CD14-positive monocyte (primary cell): ENCODE measurements at regions not wholly inside any gene's neighbourhood (a gene's known extent, or its start where the extent isn't known, plus 50 kb on each side); places are given as distances from the start of the nearest gene placed in this dataset.

Source experiments
- DNase-seq, 3 donors: peaks; one replicate each; pipeline ENCODE4 v3.0.0-alpha.2; 2011 to 2022
- H2AFZ ChIP-seq: 2 replicates; pipeline ENCODE4 v1.6.0; 2012; ENCODE audit warnings: mild to moderate bottlenecking, low read depth, low read length, inconsistent platforms; ENCODE audit not compliant: insufficient read depth, poor library complexity, severe bottlenecking
- H3K27ac ChIP-seq, 2 donors: 1 replicate in 1 of 2; 2 replicates in 1 of 2; pipeline ENCODE4 v1.5.1; 2012 to 2013; ENCODE audit warnings: low read length in 2 of 2, control low read depth in 1 of 2, inconsistent platforms in 1 of 2, low read depth in 1 of 2, mild to moderate bottlenecking in 1 of 2
- H3K27me3 ChIP-seq, 2 donors: one replicate each; pipeline versions ENCODE4 v1.6.0 to v1.6.1; 2011 to 2013; ENCODE audit warnings: low read length in 2 of 2; ENCODE audit not compliant: control insufficient read depth in 2 of 2, insufficient read depth in 2 of 2
- H3K36me3 ChIP-seq, 2 donors: replicated peaks in 1 of 2; 1 replicate in 1 of 2; 2 replicates in 1 of 2; pipeline versions ENCODE4 v1.5.1 to v1.6.1; 2012 to 2013; ENCODE audit warnings: low read length in 2 of 2, control low read depth in 1 of 2, inconsistent platforms in 1 of 2, mild to moderate bottlenecking in 1 of 2; ENCODE audit not compliant: insufficient read depth in 2 of 2, control insufficient read depth in 1 of 2
- H3K4me1 ChIP-seq, 2 donors: 1 replicate in 1 of 2; 2 replicates in 1 of 2; pipeline versions ENCODE4 v1.5.1 to v1.6.1; 2012 to 2013; ENCODE audit warnings: low read length in 2 of 2, control low read depth in 1 of 2, inconsistent platforms in 1 of 2, mild to moderate bottlenecking in 1 of 2, moderate library complexity in 1 of 2; ENCODE audit not compliant: insufficient read depth in 2 of 2, control insufficient read depth in 1 of 2
- H3K4me2 ChIP-seq: replicated peaks from 2 replicates; pipeline ENCODE3; 2012; ENCODE audit warnings: low read length, moderate library complexity, mild to moderate bottlenecking; ENCODE audit not compliant: poor library complexity, severe bottlenecking; ENCODE audit errors: extremely low read depth
- H3K4me3 ChIP-seq, 3 experiments: fragments of 200-600 bp in 1 of 3; sonication (generic) in 1 of 3; replicated peaks in 1 of 3; 1 replicate in 2 of 3; 2 replicates in 1 of 3; pipeline ENCODE4 v1.5.1; 2011 to 2013; ENCODE audit warnings: low read length in 3 of 3, mild to moderate bottlenecking in 3 of 3, control low read depth in 2 of 3, low read depth in 2 of 3, inconsistent platforms in 1 of 3, moderate library complexity in 1 of 3
- H3K79me2 ChIP-seq: 2 replicates; pipeline ENCODE4 v1.6.0; 2012; ENCODE audit warnings: mild to moderate bottlenecking, control low read depth, inconsistent platforms, low read length, moderate library complexity; ENCODE audit not compliant: insufficient read depth
- H3K9ac ChIP-seq: 2 replicates; pipeline ENCODE4 v1.6.0; 2017; ENCODE audit warnings: low read length, mild to moderate bottlenecking; ENCODE audit not compliant: insufficient read depth, poor library complexity, severe bottlenecking
- H3K9me3 ChIP-seq, 2 donors: replicated peaks in 1 of 2; 1 replicate in 1 of 2; 2 replicates in 1 of 2; pipeline versions ENCODE4 v1.5.1 to v1.6.1; 2012 to 2013; ENCODE audit warnings: low read length in 2 of 2, control low read depth in 1 of 2; ENCODE audit not compliant: control insufficient read depth in 1 of 2, insufficient read depth in 1 of 2
- H4K20me1 ChIP-seq: 2 replicates; pipeline ENCODE4 v1.6.0; 2012; ENCODE audit warnings: mild to moderate bottlenecking, low read length, control low read depth, moderate library complexity; ENCODE audit not compliant: insufficient read depth
- H3K27ac Mint-ChIP-seq, 7 donors: one replicate each; pipeline ENCODE4 v1.8.0; 2020; ENCODE audit warnings: mild to moderate bottlenecking in 7 of 7, mixed read lengths in 7 of 7, moderate library complexity in 6 of 7, inconsistent platforms in 2 of 7
- H3K27me3 Mint-ChIP-seq, 3 donors: one replicate each; pipeline ENCODE4 v1.8.0; 2021 to 2022; ENCODE audit warnings: low read depth in 3 of 3, mild to moderate bottlenecking in 3 of 3, mixed read lengths in 3 of 3, moderate library complexity in 3 of 3, inconsistent platforms in 1 of 3
- H3K36me3 Mint-ChIP-seq, 2 donors: one replicate each; pipeline ENCODE4 v1.8.0; 2020; ENCODE audit warnings: mixed read lengths in 2 of 2, inconsistent platforms in 1 of 2, mild to moderate bottlenecking in 1 of 2
- H3K4me1 Mint-ChIP-seq: one replicate; pipeline ENCODE4 v1.8.0; 2020; ENCODE audit warnings: mild to moderate bottlenecking, mixed read lengths
- H3K4me3 Mint-ChIP-seq, 2 donors: one replicate each; pipeline ENCODE4 v1.8.0; 2020; ENCODE audit warnings: mild to moderate bottlenecking in 2 of 2, mixed read lengths in 2 of 2, moderate library complexity in 1 of 2
- H3K9me3 Mint-ChIP-seq, 7 donors: one replicate each; pipeline ENCODE4 v1.8.0; 2020 to 2022; ENCODE audit warnings: mixed read lengths in 7 of 7, mild to moderate bottlenecking in 6 of 7, moderate library complexity in 6 of 7, inconsistent platforms in 2 of 7
- WGBS: methylation state at CpG from one replicate; pipeline ENCODE4 v1.1.5; 2013; ENCODE audit warnings: missing lambda C conversion rate; ENCODE audit not compliant: insufficient coverage; 5-methylcytosine and 5-hydroxymethylcytosine counted together
- intact Hi-C, 2 donors: fragments of 100-400 bp; cut with micrococcal nuclease; formaldehyde crosslinking; loops; one replicate each; pipeline versions ENCODE4 v1.15.0 to v1.15.1; 2023
- TF ChIP-seq, protein P1 (sequence below): fragments of 200-600 bp; IDR thresholded peaks from one replicate; pipeline ENCODE4 v1.8.0; 2022; ENCODE audit warnings: antibody characterized with exemption, mild to moderate bottlenecking

DNA sequence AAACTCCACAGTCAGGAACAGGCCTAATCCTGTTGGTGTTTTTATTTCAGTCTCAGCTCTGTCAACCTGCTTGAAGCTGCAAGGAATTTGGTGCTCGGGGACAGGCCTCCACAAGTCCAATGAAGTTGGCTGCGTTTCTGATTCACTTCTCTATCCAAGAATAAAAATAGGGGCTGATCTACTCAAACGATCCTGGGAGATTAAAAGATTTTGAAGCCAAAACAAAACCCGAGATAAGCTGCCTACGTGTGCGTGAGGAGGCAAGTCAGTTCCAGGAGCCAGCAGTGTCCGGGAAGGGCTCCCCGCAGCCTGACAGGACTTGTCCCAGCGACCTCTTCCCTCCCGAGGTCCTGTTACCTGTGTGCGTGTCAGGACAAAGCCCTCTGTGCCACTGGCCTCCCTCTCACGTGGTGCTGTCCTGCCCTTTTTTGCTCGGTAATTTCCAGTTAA lies 98.0 kb downstream of the ETS2 start:
- H3K4me3 ChIP-seq = no peak overlapping the region
- H3K27me3 ChIP-seq = no peaks in the 10 kb centered on the region
- Mint-ChIP-seq H3K27ac (no peak overlapping the region), H3K9me3 (peaks cover 8 to 11% (median 10%) of the 10 kb centered on the region in 7 donors), H3K27me3 (peaks cover 0 to 2% (median 0%) of the 10 kb centered on the region in 3 donors), H3K4me3 (no peak overlapping the region), H3K36me3 (no peaks in the 10 kb centered on the region), H3K4me1 (peaks cover 3% of the 10 kb centered on the region)
- no peak overlapping the region for H3K27ac ChIP-seq
- H3K9ac ChIP-seq = no peak overlapping the region
- H3K36me3 ChIP-seq = no peaks in the 10 kb centered on the region
- no peaks in the 10 kb centered on the region for H4K20me1 ChIP-seq
- no peaks in the 10 kb centered on the region for H3K79me2 ChIP-seq
- intact Hi-C loops = no loop called here
- H3K4me1 ChIP-seq = no peaks in the 10 kb centered on the region
- TF ChIP-seq, protein P1, sequence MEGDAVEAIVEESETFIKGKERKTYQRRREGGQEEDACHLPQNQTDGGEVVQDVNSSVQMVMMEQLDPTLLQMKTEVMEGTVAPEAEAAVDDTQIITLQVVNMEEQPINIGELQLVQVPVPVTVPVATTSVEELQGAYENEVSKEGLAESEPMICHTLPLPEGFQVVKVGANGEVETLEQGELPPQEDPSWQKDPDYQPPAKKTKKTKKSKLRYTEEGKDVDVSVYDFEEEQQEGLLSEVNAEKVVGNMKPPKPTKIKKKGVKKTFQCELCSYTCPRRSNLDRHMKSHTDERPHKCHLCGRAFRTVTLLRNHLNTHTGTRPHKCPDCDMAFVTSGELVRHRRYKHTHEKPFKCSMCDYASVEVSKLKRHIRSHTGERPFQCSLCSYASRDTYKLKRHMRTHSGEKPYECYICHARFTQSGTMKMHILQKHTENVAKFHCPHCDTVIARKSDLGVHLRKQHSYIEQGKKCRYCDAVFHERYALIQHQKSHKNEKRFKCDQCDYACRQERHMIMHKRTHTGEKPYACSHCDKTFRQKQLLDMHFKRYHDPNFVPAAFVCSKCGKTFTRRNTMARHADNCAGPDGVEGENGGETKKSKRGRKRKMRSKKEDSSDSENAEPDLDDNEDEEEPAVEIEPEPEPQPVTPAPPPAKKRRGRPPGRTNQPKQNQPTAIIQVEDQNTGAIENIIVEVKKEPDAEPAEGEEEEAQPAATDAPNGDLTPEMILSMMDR = no peak
- no peak overlapping the region for H2AFZ ChIP-seq
- peaks cover 0 to 2% of the 10 kb centered on the region in 2 donors for H3K9me3 ChIP-seq
- no peak for DNase-seq
- WGBS = 97% methylated on average over 8 of the region's 13 CpGs
- no peak overlapping the region for H3K4me2 ChIP-seq

DNA sequence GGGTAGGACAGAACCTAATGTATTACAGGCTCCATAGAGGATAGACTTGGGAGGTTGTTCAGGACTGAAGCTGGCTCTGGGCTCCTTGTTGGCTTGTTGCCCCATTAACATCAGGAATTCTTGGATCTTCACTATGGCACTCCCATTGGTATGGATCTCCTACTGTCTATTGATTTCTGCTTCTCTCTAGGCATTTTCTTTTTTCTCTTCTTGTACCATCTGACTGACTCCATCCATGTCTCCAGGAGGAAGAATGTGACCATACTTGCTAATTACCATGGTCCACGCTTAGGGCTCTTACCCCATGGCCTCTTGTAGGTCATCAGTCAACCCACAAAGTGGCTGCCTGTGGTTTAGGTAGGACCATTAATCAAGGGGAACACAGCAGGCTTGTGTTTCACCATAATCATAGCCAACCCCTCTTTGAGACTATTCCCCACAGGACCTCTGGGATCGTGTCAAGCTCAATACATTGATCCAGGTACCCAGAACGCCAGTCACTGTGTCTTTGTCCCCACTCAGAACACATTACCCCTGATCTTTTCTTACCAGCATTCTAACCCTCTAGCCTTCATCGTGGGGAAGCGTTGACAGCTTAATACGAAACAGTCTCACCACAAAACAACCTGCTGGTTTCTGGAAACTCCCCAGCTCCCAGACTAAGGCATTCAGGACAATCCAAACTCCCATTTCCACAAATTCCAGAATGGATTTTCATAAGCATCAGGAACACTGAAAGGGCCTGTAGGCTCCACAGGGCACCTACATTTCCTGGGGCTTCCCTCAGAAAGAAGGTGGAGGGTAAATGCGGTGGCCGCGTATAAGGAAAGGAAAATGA lies 97.1 kb downstream of the ETS2 start:
- Mint-ChIP-seq H3K27me3 (peaks cover 0 to 2% (median 0%) of the 10 kb centered on the region in 3 donors), H3K36me3 (no peaks in the 10 kb centered on the region), H3K27ac (peak overlapping the region in 1 of 7 donors; percentile 19), H3K9me3 (peaks cover 8 to 12% (median 10%) of the 10 kb centered on the region in 7 donors), H3K4me1 (peaks cover 9% of the 10 kb centered on the region), H3K4me3 (no peak overlapping the region)
- H3K79me2 ChIP-seq = no peaks in the 10 kb centered on the region
- TF ChIP-seq, protein P1 = no peak
- no peaks in the 10 kb centered on the region for H3K27me3 ChIP-seq
- no peak overlapping the region for H3K9ac ChIP-seq
- WGBS = 97% methylated on average over 7 of the region's 9 CpGs
- DNase-seq = no peak
- H3K4me1 ChIP-seq = no peaks in the 10 kb centered on the region
- H3K36me3 ChIP-seq = no peaks in the 10 kb centered on the region
- no peak overlapping the region for H2AFZ ChIP-seq
- no peak overlapping the region for H3K27ac ChIP-seq
- no peaks in the 10 kb centered on the region for H4K20me1 ChIP-seq
- H3K4me2 ChIP-seq = no peak overlapping the region
- H3K9me3 ChIP-seq = peaks cover 0 to 2% of the 10 kb centered on the region in 2 donors
- H3K4me3 ChIP-seq = no peak overlapping the region
- intact Hi-C loops = no loop called here
